ENCODE measurements at regions not wholly inside any gene's neighbourhood (a gene's known extent, or its start where the extent isn't known, plus 50 kb on each side); places are given as distances from the start of the nearest gene placed in this dataset.

DNA sequence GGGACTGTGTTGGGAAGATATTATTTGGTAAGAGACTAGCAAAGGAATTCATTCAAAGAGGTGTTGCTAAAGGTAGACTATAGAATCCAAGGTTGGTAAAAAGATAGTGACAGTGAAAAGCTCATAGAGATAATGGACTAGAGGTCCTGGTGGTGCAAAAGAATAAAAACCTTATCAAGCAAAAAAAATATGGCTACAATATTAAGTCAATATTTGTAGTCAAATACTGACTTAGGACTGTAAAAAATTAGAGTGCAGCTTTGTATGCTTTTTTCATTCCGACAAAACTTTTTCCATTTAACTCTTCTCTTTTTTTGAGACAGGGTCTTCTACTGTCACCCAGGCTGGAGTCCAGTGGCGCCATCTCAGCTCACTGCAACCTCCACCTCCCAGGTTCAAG lies 444.0 kb upstream of the AGTR1 start:
- Histone ChIP-seq H3K36me3 (ENCODE audit: insufficient read depth, low read length) (no peaks in the 10 kb centered on the region), H3K27ac (ENCODE audit: low read depth, low read length) (no peak overlapping the region), H3K27me3 (ENCODE audit: insufficient read depth, low read length) (no peaks in the 10 kb centered on the region), H3K4me1 (ENCODE audit: insufficient read depth, low read length) (no peaks in the 10 kb centered on the region), H3K4me3 (ENCODE audit: low read length in 2 of 2) (no peak overlapping the region), H3K9me3 (ENCODE audit: control insufficient read depth in 1 of 2, low read length in 2 of 2) (no peaks in the 10 kb centered on the region)
- ChIA-PET POLR2A (ENCODE audit: partially characterized antibody) (no interaction called here), CTCF (ENCODE audit: partially characterized antibody) (no interaction called here)
- H3K4me3 Mint-ChIP-seq = no peak overlapping the region
- H3K4me1 Mint-ChIP-seq = no peaks in the 10 kb centered on the region
- no peak for DNase-seq
- H3K36me3 Mint-ChIP-seq = no peaks in the 10 kb centered on the region
- H3K9me3 Mint-ChIP-seq = peaks cover 0 to 7% (median 0%) of the 10 kb centered on the region in 8 donors
- intact Hi-C loops (cut with micrococcal nuclease) = no loop called here
- H3K27me3 Mint-ChIP-seq = no peaks in the 10 kb centered on the region
- H3K27ac Mint-ChIP-seq = no peak overlapping the region

DNA sequence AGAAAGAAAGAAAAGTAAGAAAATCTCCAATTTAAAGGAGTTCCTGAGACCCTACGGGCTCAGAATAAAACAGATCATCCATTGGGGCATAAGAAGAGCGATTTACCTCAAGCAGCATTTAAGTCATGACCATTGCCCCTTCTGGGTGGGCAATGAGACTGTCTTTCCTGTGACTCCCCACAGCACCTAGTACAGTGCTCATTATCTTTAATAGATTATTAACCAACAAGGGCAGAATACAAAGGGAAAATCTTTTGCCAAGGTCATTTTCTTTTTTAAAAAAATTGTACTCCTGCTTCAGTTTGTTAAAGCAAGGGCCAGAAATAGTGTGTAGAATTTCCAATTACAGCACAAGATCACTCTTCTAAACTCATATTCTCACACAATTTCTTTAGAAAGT lies 443.3 kb upstream of the AGTR1 start:
- H3K4me1 ChIP-seq (ENCODE audit: insufficient read depth, low read length) = no peaks in the 10 kb centered on the region
- no peaks in the 10 kb centered on the region for H3K9me3 ChIP-seq (ENCODE audit: control insufficient read depth in 1 of 2, low read length in 2 of 2)
- no peaks in the 10 kb centered on the region for H3K36me3 ChIP-seq (ENCODE audit: insufficient read depth, low read length)
- no peak overlapping the region for H3K4me3 Mint-ChIP-seq
- CTCF ChIA-PET (ENCODE audit: partially characterized antibody) = no interaction called here
- no peaks in the 10 kb centered on the region for H3K27me3 Mint-ChIP-seq
- no peaks in the 10 kb centered on the region for H3K36me3 Mint-ChIP-seq
- H3K4me3 ChIP-seq (ENCODE audit: low read length in 2 of 2) = no peak overlapping the region
- intact Hi-C loops (cut with micrococcal nuclease) = no loop called here
- H3K27ac ChIP-seq (ENCODE audit: low read depth, low read length) = no peak overlapping the region
- H3K4me1 Mint-ChIP-seq = no peaks in the 10 kb centered on the region
- no peaks in the 10 kb centered on the region for H3K27me3 ChIP-seq (ENCODE audit: insufficient read depth, low read length)
- no peak for DNase-seq
- POLR2A ChIA-PET (ENCODE audit: partially characterized antibody) = no interaction called here
- no peak overlapping the region for H3K27ac Mint-ChIP-seq
- H3K9me3 Mint-ChIP-seq = peaks cover 0 to 10% (median 0%) of the 10 kb centered on the region in 8 donors

DNA sequence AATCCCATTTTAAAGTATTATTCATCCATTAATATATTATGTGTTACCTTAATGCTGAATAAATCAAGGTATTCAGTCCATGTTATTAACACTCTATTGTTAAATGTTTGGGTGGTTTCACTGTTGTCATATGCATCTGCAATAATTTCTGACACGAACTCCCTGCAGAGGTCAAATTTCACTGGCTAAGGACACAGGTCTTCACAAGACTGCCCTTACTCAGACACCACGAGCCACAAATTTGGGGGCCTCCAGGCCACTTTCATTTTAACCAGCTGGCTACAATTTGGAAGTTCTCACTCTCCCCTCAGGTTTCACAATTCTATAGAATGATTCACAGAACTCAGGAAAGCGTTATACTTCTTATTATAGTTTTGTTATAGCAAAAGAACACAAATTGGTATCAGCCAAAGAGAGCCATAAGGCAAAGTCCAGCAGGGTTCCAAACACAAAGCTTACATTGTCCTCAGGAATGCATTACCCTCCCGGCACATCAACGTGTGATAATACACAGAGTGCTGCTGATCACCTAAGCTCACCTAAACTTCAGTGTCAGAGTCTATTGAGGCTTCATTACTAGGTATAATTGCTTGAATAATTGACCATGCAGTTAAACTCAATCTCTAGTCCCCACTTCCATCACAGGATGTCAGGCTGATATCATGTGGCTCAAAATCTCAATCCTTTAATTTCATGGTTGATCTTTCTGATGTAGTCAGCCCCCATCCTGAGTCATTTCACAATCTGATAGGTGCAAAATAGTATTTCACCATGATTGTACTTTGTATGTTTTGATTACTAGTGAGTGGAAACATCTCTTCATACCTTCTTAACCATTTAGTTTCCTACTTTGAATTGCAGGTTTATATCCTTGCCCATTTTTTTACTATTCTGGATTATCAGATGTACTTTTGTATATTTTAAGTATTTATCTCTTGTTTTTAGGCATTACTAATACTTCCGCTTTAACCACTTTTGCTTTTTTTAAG lies 441.4 kb upstream of the AGTR1 start:
- no peaks in the 10 kb centered on the region for H3K27me3 Mint-ChIP-seq
- H3K9me3 Mint-ChIP-seq = peaks cover 0 to 15% (median under 1%) of the 10 kb centered on the region in 8 donors
- CTCF ChIA-PET (ENCODE audit: partially characterized antibody) = no interaction called here
- Histone ChIP-seq H3K9me3 (ENCODE audit: control insufficient read depth in 1 of 2, low read length in 2 of 2) (no peaks in the 10 kb centered on the region), H3K4me3 (ENCODE audit: low read length in 2 of 2) (no peak overlapping the region), H3K27ac (ENCODE audit: low read depth, low read length) (no peak overlapping the region), H3K36me3 (ENCODE audit: insufficient read depth, low read length) (no peaks in the 10 kb centered on the region), H3K4me1 (ENCODE audit: insufficient read depth, low read length) (no peaks in the 10 kb centered on the region), H3K27me3 (ENCODE audit: insufficient read depth, low read length) (no peaks in the 10 kb centered on the region)
- no peaks in the 10 kb centered on the region for H3K4me1 Mint-ChIP-seq
- POLR2A ChIA-PET (ENCODE audit: partially characterized antibody) = no interaction called here
- no peak overlapping the region for H3K27ac Mint-ChIP-seq
- no peak overlapping the region for H3K4me3 Mint-ChIP-seq
- intact Hi-C loops (cut with micrococcal nuclease) = no loop called here
- DNase-seq = no peak
- H3K36me3 Mint-ChIP-seq = no peaks in the 10 kb centered on the region

DNA sequence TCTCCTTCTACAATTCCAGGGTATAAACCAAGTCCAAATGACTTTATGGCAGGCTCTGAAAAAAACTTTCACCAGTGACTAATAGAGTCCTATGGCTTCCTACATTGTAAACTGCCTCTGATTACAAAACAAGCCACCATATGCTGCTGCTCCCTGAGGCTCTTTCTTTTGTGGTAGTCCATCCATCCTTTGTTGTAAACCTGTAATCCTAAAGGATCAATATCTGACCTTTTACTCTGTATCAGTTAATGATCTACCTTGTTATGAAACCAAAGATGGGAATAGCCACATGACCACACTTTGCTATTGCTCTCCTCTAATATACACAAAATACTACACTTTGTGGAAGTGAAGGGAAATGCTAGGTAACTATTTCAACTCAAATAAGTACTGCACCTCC lies 434.7 kb upstream of the AGTR1 start:
- no peak for DNase-seq
- Histone ChIP-seq H3K27ac (ENCODE audit: low read depth, low read length) (no peak overlapping the region), H3K4me3 (ENCODE audit: low read length in 2 of 2) (no peak overlapping the region), H3K27me3 (ENCODE audit: insufficient read depth, low read length) (no peaks in the 10 kb centered on the region), H3K9me3 (ENCODE audit: control insufficient read depth in 1 of 2, low read length in 2 of 2) (no peaks in the 10 kb centered on the region), H3K36me3 (ENCODE audit: insufficient read depth, low read length) (no peaks in the 10 kb centered on the region), H3K4me1 (ENCODE audit: insufficient read depth, low read length) (no peaks in the 10 kb centered on the region)
- CTCF ChIA-PET (ENCODE audit: partially characterized antibody) = no interaction called here
- Mint-ChIP-seq H3K27ac (no peak overlapping the region), H3K36me3 (no peaks in the 10 kb centered on the region), H3K9me3 (peaks cover 0 to 12% (median 4%) of the 10 kb centered on the region in 8 donors), H3K4me1 (no peaks in the 10 kb centered on the region), H3K4me3 (no peak overlapping the region), H3K27me3 (no peaks in the 10 kb centered on the region)
- intact Hi-C loops (cut with micrococcal nuclease) = no loop called here
- POLR2A ChIA-PET (ENCODE audit: partially characterized antibody) = no interaction called here

DNA sequence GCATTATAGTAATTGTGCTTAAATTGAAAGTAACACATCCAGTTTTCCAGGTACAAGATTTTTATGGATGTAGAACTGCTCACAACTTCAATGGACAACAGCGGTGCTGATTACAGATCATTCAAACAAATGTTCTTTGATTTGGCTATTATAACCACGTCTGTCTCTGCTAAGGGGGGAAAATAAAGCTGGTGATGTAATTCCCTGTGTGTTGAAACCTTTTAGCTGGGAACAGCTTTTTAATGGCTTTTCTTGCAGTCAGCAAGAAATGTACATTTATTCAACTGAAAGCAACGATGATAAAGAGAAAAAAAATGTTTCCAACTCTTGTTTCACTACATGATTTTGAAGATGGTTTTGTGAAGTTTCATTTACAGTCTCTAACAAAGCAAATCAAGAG lies 431.9 kb upstream of the AGTR1 start:
- Histone ChIP-seq H3K9me3 (ENCODE audit: control insufficient read depth in 1 of 2, low read length in 2 of 2) (no peaks in the 10 kb centered on the region), H3K36me3 (ENCODE audit: insufficient read depth, low read length) (no peaks in the 10 kb centered on the region), H3K27me3 (ENCODE audit: insufficient read depth, low read length) (no peaks in the 10 kb centered on the region), H3K4me3 (ENCODE audit: low read length in 2 of 2) (no peak overlapping the region), H3K4me1 (ENCODE audit: insufficient read depth, low read length) (no peaks in the 10 kb centered on the region), H3K27ac (ENCODE audit: low read depth, low read length) (no peak overlapping the region)
- ChIA-PET CTCF (ENCODE audit: partially characterized antibody) (no interaction called here), POLR2A (ENCODE audit: partially characterized antibody) (no interaction called here)
- Mint-ChIP-seq H3K36me3 (no peaks in the 10 kb centered on the region), H3K9me3 (peaks cover 0 to 8% (median 3%) of the 10 kb centered on the region in 8 donors), H3K4me1 (no peaks in the 10 kb centered on the region), H3K27ac (no peak overlapping the region), H3K4me3 (no peak overlapping the region), H3K27me3 (no peaks in the 10 kb centered on the region)
- DNase-seq = no peak
- intact Hi-C loops (cut with micrococcal nuclease) = no loop called here

DNA sequence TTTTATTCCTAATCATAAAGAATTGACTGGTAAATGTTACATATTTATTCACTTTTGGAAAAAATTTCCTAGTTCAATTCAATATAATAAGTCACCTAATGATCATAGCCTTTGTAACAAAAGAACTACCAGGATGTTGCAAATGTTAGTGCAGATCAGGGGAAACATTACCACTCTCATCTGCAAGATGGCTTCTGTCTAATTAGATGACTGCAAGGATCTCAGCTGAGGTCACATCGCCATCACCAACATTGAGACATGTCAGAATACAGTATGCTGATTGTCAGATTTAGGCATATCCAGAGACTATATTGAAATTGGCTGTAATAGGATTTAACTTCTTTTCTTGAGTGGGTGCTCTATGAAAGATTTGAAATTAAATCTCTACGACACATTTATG lies 431.4 kb upstream of the AGTR1 start:
- H3K27ac Mint-ChIP-seq = no peak overlapping the region
- no peaks in the 10 kb centered on the region for H3K4me1 Mint-ChIP-seq
- no peaks in the 10 kb centered on the region for H3K27me3 Mint-ChIP-seq
- Histone ChIP-seq H3K9me3 (ENCODE audit: control insufficient read depth in 1 of 2, low read length in 2 of 2) (no peaks in the 10 kb centered on the region), H3K27ac (ENCODE audit: low read depth, low read length) (no peak overlapping the region), H3K4me3 (ENCODE audit: low read length in 2 of 2) (no peak overlapping the region), H3K36me3 (ENCODE audit: insufficient read depth, low read length) (no peaks in the 10 kb centered on the region), H3K27me3 (ENCODE audit: insufficient read depth, low read length) (no peaks in the 10 kb centered on the region), H3K4me1 (ENCODE audit: insufficient read depth, low read length) (no peaks in the 10 kb centered on the region)
- POLR2A ChIA-PET (ENCODE audit: partially characterized antibody) = no interaction called here
- intact Hi-C loops (cut with micrococcal nuclease) = no loop called here
- DNase-seq = no peak
- H3K36me3 Mint-ChIP-seq = no peaks in the 10 kb centered on the region
- peaks cover 0 to 8% (median 3%) of the 10 kb centered on the region in 8 donors for H3K9me3 Mint-ChIP-seq
- H3K4me3 Mint-ChIP-seq = no peak overlapping the region
- CTCF ChIA-PET (ENCODE audit: partially characterized antibody) = no interaction called here

DNA sequence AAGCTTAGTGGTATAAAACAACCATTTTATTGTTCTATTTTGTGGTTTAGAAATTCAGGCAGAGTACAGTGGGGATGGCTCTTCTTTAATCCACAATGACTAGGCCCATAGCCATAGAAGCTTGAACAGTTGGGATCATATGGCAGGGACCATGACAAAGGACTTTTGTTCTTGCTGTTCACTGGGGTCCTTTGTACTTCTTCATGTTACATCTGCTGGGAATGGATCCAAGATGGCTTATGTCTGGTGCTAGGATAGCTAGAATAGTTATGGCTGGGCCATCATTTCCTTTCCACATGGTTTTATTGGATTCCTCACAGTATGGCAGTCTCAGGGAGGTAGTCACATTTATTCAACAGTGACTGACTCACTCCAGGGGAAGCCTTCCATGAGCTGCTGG lies 427.9 kb upstream of the AGTR1 start:
- no peak overlapping the region for H3K4me3 ChIP-seq (ENCODE audit: low read length in 2 of 2)
- H3K4me3 Mint-ChIP-seq = no peak overlapping the region
- no peaks in the 10 kb centered on the region for H3K4me1 Mint-ChIP-seq
- H3K27me3 ChIP-seq (ENCODE audit: insufficient read depth, low read length) = no peaks in the 10 kb centered on the region
- H3K36me3 ChIP-seq (ENCODE audit: insufficient read depth, low read length) = no peaks in the 10 kb centered on the region
- no peaks in the 10 kb centered on the region for H3K36me3 Mint-ChIP-seq
- H3K27me3 Mint-ChIP-seq = no peaks in the 10 kb centered on the region
- no peak overlapping the region for H3K27ac ChIP-seq (ENCODE audit: low read depth, low read length)
- intact Hi-C loops (cut with micrococcal nuclease) = no loop called here
- ChIA-PET CTCF (ENCODE audit: partially characterized antibody) (no interaction called here), POLR2A (ENCODE audit: partially characterized antibody) (no interaction called here)
- no peak overlapping the region for H3K27ac Mint-ChIP-seq
- no peak for DNase-seq
- H3K9me3 Mint-ChIP-seq = peaks cover 0 to 8% (median 3%) of the 10 kb centered on the region in 8 donors
- no peaks in the 10 kb centered on the region for H3K9me3 ChIP-seq (ENCODE audit: control insufficient read depth in 1 of 2, low read length in 2 of 2)
- no peaks in the 10 kb centered on the region for H3K4me1 ChIP-seq (ENCODE audit: insufficient read depth, low read length)
